ENCODE measurements at regions not wholly inside any gene's neighbourhood (a gene's known extent, or its start where the extent isn't known, plus 50 kb on each side); places are given as distances from the start of the nearest gene placed in this dataset.

DNA sequence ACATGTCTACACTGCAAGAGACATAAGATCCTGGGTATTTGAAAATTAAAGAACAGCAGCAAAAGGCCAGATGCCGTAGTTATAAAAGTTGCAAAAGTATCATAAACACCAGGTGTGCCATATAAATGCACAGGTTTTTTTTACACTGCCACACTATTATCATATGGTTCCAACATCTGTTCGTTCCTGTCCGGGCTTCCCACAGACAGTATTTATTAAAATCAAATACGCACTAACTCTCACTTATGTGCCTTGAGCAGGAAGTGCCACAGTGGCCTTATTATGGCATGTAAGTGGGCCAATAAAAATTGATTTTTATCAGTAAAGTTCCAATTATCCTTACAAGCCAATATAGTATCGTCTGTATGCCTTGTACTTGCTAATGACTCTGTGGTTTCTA is 873.2 kb downstream of the RPA4 start:
- no peak for TF ChIP-seq ZFX (IDR thresholded peaks at IDR 0.05)
- TF ChIP-seq, protein P1, sequence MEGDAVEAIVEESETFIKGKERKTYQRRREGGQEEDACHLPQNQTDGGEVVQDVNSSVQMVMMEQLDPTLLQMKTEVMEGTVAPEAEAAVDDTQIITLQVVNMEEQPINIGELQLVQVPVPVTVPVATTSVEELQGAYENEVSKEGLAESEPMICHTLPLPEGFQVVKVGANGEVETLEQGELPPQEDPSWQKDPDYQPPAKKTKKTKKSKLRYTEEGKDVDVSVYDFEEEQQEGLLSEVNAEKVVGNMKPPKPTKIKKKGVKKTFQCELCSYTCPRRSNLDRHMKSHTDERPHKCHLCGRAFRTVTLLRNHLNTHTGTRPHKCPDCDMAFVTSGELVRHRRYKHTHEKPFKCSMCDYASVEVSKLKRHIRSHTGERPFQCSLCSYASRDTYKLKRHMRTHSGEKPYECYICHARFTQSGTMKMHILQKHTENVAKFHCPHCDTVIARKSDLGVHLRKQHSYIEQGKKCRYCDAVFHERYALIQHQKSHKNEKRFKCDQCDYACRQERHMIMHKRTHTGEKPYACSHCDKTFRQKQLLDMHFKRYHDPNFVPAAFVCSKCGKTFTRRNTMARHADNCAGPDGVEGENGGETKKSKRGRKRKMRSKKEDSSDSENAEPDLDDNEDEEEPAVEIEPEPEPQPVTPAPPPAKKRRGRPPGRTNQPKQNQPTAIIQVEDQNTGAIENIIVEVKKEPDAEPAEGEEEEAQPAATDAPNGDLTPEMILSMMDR (conservative IDR thresholded peaks at IDR 0.05) = no peak
- no peak overlapping the region for H3K27ac ChIP-seq

DNA sequence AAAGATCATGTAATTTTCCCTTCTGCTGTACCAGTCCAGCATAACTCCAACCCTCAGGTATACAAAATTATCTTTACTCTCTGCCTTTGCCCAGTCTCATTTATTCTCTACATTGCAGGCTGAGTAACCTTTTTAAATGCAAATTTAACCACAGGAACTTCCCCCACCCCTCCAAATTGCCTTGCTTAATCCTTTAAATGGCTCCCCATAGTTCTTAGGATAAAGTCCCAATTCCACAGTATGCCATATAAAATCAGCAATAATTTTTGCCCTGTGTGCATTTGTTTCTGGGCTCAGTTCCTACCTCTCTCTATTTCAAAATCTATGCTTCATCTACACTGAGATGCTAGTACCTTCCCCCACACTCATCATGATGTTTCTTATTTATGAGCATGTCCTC is 879.7 kb downstream of the RPA4 start:
- no peak for TF ChIP-seq ZFX (IDR thresholded peaks at IDR 0.05)
- TF ChIP-seq, protein P1 (conservative IDR thresholded peaks at IDR 0.05) = no peak
- H3K27ac ChIP-seq = no peak overlapping the region

DNA sequence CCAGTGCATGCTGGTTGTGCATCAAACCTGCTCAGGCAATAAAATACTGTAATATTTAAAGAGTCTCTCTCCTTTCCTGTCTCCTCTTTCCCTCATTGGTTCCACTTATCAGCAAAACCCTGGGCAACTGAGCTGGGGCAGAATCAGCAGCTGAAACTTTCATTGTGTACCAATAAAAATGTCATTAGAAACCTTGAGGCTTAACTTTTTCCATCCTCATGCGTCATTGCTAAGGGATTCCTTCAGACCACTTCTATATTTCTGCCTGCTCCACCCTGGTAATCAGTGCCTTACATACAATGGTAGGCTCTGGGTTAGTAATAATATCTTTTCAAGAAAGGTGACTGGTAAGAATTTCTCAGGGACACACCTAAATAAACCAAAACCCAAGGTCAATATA is 880.3 kb downstream of the RPA4 start:
- H3K27ac ChIP-seq = no peak overlapping the region
- TF ChIP-seq, protein P1 (conservative IDR thresholded peaks at IDR 0.05) = no peak
- TF ChIP-seq ZFX (IDR thresholded peaks at IDR 0.05) = no peak

DNA sequence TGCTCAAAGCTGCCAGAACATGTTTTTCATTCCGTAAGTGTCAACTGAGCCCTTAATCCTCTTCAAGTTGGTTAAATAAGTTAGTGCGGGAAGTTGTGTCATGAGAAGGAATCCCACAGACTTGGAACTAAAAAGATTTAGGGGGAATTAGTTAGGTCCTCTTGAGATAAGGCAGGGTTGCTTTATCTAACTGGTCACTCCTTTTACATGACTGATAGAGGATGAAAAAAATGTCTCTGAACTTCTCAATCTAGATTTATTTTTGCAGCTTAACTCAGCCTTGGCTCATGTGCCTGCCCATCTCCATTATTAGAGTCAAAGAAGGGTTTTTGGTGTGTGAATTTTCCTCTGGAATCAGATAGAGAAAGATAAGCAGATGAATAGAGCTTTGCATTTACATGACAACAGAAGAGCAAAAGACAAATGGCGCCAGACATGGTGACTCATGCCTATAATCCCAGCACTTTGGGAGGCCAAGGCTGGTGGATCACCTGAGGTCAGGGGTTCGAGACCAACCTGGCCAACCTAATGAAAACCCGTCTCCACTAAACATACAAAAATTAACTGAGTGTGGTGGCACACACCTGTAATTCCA is 882.9 kb downstream of the RPA4 start:
- H3K27ac ChIP-seq = no peak overlapping the region
- TF ChIP-seq ZFX (IDR thresholded peaks at IDR 0.05) = no peak
- TF ChIP-seq, protein P1 (conservative IDR thresholded peaks at IDR 0.05) = no peak

DNA sequence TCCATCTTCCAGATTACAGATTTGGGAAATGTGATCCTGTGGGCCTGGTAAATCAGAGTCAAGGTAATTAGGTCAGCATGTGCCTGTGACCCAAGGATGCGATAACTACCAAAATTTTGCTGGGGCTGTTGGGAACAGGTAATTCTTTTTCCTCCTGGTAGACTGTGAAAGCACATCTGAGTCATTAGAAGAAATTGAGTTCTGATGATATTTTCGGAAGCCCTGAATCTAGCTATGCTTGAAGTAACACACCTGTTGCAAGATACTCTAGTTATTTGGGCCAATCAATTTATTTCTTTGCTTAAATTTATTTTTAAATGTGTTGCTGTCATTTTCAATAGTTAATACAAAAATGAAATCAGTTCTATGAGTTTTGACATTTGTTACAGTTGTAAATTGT is 903.6 kb downstream of the RPA4 start:
- TF ChIP-seq ZFX (IDR thresholded peaks at IDR 0.05) = no peak
- TF ChIP-seq, protein P1 (conservative IDR thresholded peaks at IDR 0.05) = no peak
- H3K27ac ChIP-seq = no peak overlapping the region

DNA sequence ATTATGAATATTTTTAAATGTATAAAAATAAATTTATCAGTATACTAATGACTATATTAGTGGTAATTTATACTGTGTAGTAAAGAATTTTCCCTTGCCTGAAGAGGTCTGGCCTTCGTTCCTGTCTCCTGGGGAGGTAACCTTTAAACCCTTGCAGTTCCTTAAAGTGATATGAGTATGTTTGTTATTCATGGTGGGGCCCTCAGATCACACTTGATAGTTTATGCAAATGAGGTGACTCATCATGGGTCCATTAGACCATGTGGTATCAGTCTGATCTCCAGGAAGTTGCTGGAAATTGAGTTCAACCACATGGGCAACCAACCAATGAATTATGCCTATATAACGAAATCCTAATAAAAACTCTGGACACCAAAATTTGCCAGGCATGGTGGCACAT is 904.1 kb downstream of the RPA4 start:
- no peak for TF ChIP-seq ZFX (IDR thresholded peaks at IDR 0.05)
- TF ChIP-seq, protein P1 (conservative IDR thresholded peaks at IDR 0.05) = no peak
- H3K27ac ChIP-seq = no peak overlapping the region

DNA sequence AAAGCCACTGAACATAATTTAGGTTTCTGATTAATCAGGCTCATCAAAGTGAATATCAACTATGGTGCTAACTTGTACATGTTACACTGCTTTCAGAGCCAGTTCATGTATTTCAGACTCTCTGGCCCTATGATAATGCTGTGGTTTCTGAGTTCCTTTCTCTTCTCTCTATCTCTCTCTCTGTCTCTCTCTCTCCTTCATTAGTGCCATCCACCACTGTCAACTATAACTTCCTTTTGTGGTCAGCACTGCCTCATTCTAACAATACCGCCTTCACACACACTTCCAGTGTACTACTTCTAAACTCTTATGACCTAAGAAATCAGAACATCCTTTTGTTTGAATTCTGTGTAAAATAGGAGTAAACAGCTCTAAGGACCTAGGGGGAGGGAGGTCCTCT is 907.1 kb downstream of the RPA4 start:
- H3K27ac ChIP-seq = no peak overlapping the region
- TF ChIP-seq, protein P1 (conservative IDR thresholded peaks at IDR 0.05) = no peak
- no peak for TF ChIP-seq ZFX (IDR thresholded peaks at IDR 0.05)
